ENCODE measurements at regions not wholly inside any gene's neighbourhood (a gene's known extent, or its start where the extent isn't known, plus 50 kb on each side); places are given as distances from the start of the nearest gene placed in this dataset.
"Not testable (repeated sequence)": the region's sequence is repeated elsewhere in the genome, so short reads cannot be mapped to it uniquely, and the experiment has no call there.

DNA sequence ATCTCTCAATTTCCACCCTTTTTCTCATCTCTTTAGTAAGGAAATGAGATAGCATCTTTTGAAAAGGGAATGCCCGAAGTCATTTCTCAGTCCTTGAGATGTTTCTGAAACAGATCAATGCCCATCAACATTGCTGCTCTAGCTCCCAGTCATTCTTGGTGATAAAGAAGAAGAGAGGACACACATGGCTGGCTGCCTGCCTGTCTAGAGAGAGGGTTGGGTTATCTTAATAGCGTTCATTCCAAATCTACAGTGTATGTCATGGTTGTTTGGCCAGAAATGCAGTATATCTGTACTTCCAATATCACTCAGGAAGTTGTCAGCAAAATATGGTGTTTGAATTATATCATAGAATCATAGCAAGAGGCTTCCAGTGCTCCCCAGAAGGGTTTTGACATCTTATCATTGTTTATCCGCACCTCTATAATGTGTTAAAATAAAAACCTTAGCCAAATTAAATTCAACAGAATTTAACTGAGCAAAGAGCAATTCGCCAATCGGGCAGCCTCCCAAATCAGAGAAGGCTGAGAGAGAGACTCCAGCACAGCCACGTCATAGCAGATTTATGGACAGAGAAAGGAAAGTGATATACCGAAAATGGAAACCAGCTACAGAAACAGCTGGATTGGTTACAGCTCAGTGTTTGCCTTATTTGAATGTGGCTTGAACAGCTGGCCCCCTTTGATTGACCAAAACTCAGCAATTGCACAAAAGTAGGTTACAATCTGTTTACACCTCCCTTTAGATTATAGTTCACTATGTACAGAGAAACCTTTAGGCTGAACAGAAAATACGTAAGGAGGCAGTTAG lies 321.0 kb upstream of the FRG1 start:
- CTCF ChIA-PET; H3K4me3 ChIP-seq (ENCODE audit: low read depth in 2 of 2, low read length in 2 of 2); DNase-seq (ENCODE audit: low read depth, low spot score); H3K9me3 ChIP-seq (ENCODE audit: control insufficient read depth, insufficient read depth, low read depth, low read length); intact Hi-C loops (cut with micrococcal nuclease; ENCODE audit: unreplicated experiment); H3K27ac ChIP-seq (ENCODE audit: low read length); H3K36me3 ChIP-seq (ENCODE audit: control insufficient read depth, insufficient read depth, low read length); in situ Hi-C loops (cut with HindIII; ENCODE audit: low pct_unique_long_range_greater_than_20kb, low sequenced_read_pairs); POLR2A ChIA-PET; BruUV-seq (replicated peaks); H3K4me1 ChIP-seq (ENCODE audit: control insufficient read depth, insufficient read depth, low read length); ATAC-seq; H3K27me3 ChIP-seq (ENCODE audit: control insufficient read depth, insufficient read depth, low read length): not testable (repeated sequence)

DNA sequence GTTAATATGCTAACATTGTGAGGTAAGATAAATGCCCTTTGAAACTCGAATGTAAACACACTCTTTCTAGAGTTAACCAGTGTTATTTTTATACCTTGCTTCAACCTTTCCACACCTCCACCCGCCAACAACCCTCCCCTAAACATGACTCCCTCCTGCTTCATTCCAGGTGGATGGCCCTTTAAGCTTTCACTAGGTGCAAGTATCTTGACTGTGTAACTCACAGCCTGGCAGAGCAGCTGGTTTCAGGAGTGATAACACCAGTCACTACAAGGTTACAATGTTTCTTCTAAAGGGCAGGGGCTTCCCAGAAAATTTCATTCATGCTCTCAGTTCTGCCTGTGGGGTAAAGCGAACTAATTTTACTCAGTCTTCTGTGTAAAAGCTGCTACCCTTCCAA lies 318.1 kb upstream of the FRG1 start:
- intact Hi-C loops (cut with micrococcal nuclease; ENCODE audit: unreplicated experiment); CTCF ChIA-PET; H3K9me3 ChIP-seq (ENCODE audit: control insufficient read depth, insufficient read depth, low read depth, low read length); DNase-seq (ENCODE audit: low read depth, low spot score); POLR2A ChIA-PET; H3K27ac ChIP-seq (ENCODE audit: low read length); H3K36me3 ChIP-seq (ENCODE audit: control insufficient read depth, insufficient read depth, low read length); H3K4me1 ChIP-seq (ENCODE audit: control insufficient read depth, insufficient read depth, low read length); BruUV-seq (replicated peaks); H3K4me3 ChIP-seq (ENCODE audit: low read depth in 2 of 2, low read length in 2 of 2); ATAC-seq; H3K27me3 ChIP-seq (ENCODE audit: control insufficient read depth, insufficient read depth, low read length); in situ Hi-C loops (cut with HindIII; ENCODE audit: low pct_unique_long_range_greater_than_20kb, low sequenced_read_pairs): not testable (repeated sequence)

- CTCF ChIA-PET; intact Hi-C loops (cut with micrococcal nuclease; ENCODE audit: unreplicated experiment); H3K27me3 ChIP-seq (ENCODE audit: control insufficient read depth, insufficient read depth, low read length); H3K4me3 ChIP-seq (ENCODE audit: low read depth in 2 of 2, low read length in 2 of 2); BruUV-seq (replicated peaks); POLR2A ChIA-PET; H3K9me3 ChIP-seq (ENCODE audit: control insufficient read depth, insufficient read depth, low read depth, low read length); DNase-seq (ENCODE audit: low read depth, low spot score); H3K4me1 ChIP-seq (ENCODE audit: control insufficient read depth, insufficient read depth, low read length); H3K27ac ChIP-seq (ENCODE audit: low read length); H3K36me3 ChIP-seq (ENCODE audit: control insufficient read depth, insufficient read depth, low read length); ATAC-seq; in situ Hi-C loops (cut with HindIII; ENCODE audit: low pct_unique_long_range_greater_than_20kb, low sequenced_read_pairs): not testable (repeated sequence)
These were observed 313.6 kb upstream of the FRG1 start for GRCh38 chr4:189627041-189627440.

DNA sequence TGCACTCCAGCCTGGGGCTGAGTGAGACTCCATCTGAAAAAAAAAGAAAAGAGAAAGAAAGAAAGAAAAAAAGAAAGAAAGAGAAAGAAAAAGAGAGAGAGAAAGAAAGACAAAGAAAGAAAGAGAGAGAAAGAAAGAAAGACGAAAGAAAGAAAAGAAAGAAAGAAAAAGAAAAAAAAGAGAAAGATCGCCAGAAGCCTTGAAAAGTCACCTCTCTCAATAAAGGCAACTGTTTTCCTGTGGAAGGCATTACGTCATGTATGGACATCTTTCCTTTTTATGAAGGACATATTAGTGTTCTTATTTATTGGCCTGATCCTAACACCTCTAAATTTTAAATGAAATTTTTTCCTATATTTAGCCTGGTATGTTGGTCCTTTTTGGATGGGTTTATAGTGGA lies 310.9 kb upstream of the FRG1 start:
- BruUV-seq (replicated peaks); H3K4me3 ChIP-seq (ENCODE audit: low read depth in 2 of 2, low read length in 2 of 2); CTCF ChIA-PET; H3K9me3 ChIP-seq (ENCODE audit: control insufficient read depth, insufficient read depth, low read depth, low read length); intact Hi-C loops (cut with micrococcal nuclease; ENCODE audit: unreplicated experiment); ATAC-seq; POLR2A ChIA-PET; H3K4me1 ChIP-seq (ENCODE audit: control insufficient read depth, insufficient read depth, low read length); H3K36me3 ChIP-seq (ENCODE audit: control insufficient read depth, insufficient read depth, low read length); H3K27ac ChIP-seq (ENCODE audit: low read length); H3K27me3 ChIP-seq (ENCODE audit: control insufficient read depth, insufficient read depth, low read length); in situ Hi-C loops (cut with HindIII; ENCODE audit: low pct_unique_long_range_greater_than_20kb, low sequenced_read_pairs); DNase-seq (ENCODE audit: low read depth, low spot score): not testable (repeated sequence)

DNA sequence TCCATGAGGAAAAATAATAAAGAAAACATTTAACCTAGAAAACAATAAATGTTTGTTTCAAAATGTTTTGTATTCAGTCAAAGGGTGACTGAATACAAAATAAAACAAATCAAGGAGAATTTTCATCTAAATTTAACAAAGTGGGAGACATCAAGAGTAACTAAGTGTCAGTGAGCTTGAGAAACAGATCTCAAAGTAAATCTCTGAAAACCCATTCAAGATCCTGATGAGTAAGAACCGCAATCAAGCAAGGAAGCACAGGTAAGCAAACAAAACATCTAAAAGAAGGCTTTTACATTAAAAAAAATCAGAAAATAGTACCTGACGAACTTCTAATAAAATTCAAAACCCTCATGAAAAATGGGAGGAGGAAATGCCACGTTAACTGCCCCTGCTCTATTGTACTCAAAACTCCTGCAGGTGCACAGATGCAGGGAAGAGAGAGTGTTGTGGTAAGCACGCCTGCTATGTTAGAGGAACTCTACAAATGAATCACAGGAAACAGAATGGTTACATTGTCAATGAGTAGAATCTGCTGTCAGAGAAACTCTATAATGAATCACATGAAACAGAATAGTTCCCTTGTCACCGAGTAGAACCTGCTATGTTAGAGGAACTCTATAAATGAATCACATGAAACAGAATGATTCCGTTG lies 309.6 kb upstream of the FRG1 start:
- intact Hi-C loops (cut with micrococcal nuclease; ENCODE audit: unreplicated experiment); BruUV-seq (replicated peaks); H3K36me3 ChIP-seq (ENCODE audit: control insufficient read depth, insufficient read depth, low read length); ATAC-seq; H3K27me3 ChIP-seq (ENCODE audit: control insufficient read depth, insufficient read depth, low read length); H3K4me3 ChIP-seq (ENCODE audit: low read depth in 2 of 2, low read length in 2 of 2); DNase-seq (ENCODE audit: low read depth, low spot score); POLR2A ChIA-PET; H3K4me1 ChIP-seq (ENCODE audit: control insufficient read depth, insufficient read depth, low read length); H3K9me3 ChIP-seq (ENCODE audit: control insufficient read depth, insufficient read depth, low read depth, low read length); CTCF ChIA-PET; in situ Hi-C loops (cut with HindIII; ENCODE audit: low pct_unique_long_range_greater_than_20kb, low sequenced_read_pairs); H3K27ac ChIP-seq (ENCODE audit: low read length): not testable (repeated sequence)

- in situ Hi-C loops (cut with HindIII; ENCODE audit: low pct_unique_long_range_greater_than_20kb, low sequenced_read_pairs); CTCF ChIA-PET; POLR2A ChIA-PET; ATAC-seq; H3K4me3 ChIP-seq (ENCODE audit: low read depth in 2 of 2, low read length in 2 of 2); H3K36me3 ChIP-seq (ENCODE audit: control insufficient read depth, insufficient read depth, low read length); H3K9me3 ChIP-seq (ENCODE audit: control insufficient read depth, insufficient read depth, low read depth, low read length); H3K4me1 ChIP-seq (ENCODE audit: control insufficient read depth, insufficient read depth, low read length); H3K27ac ChIP-seq (ENCODE audit: low read length); intact Hi-C loops (cut with micrococcal nuclease; ENCODE audit: unreplicated experiment); BruUV-seq (replicated peaks); DNase-seq (ENCODE audit: low read depth, low spot score); H3K27me3 ChIP-seq (ENCODE audit: control insufficient read depth, insufficient read depth, low read length): not testable (repeated sequence)
These were observed 309.1 kb upstream of the FRG1 start for GRCh38 chr4:189631568-189631916.

- H3K4me3 ChIP-seq (ENCODE audit: low read depth in 2 of 2, low read length in 2 of 2); intact Hi-C loops (cut with micrococcal nuclease; ENCODE audit: unreplicated experiment); ATAC-seq; BruUV-seq (replicated peaks); H3K27ac ChIP-seq (ENCODE audit: low read length); H3K4me1 ChIP-seq (ENCODE audit: control insufficient read depth, insufficient read depth, low read length); H3K36me3 ChIP-seq (ENCODE audit: control insufficient read depth, insufficient read depth, low read length); CTCF ChIA-PET; H3K27me3 ChIP-seq (ENCODE audit: control insufficient read depth, insufficient read depth, low read length); POLR2A ChIA-PET; H3K9me3 ChIP-seq (ENCODE audit: control insufficient read depth, insufficient read depth, low read depth, low read length); in situ Hi-C loops (cut with HindIII; ENCODE audit: low pct_unique_long_range_greater_than_20kb, low sequenced_read_pairs); DNase-seq (ENCODE audit: low read depth, low spot score): not testable (repeated sequence)
These were observed 290.2 kb upstream of the FRG1 start for GRCh38 chr4:189650436-189650835.
